NCI-H82 treated with DMSO at 0.1 percent for 48 hours (cell line): ENCODE measurements at regions not wholly inside any gene's neighbourhood (a gene's known extent, or its start where the extent isn't known, plus 50 kb on each side); places are given as distances from the start of the nearest gene placed in this dataset.
A peak's percentile ranks its signal among the peaks of the same experiment; 100 is the strongest.

Source experiments
- DNase-seq: peaks from one replicate; lab custom pipeline; 2025; ENCODE audit not compliant: unreplicated experiment; lab: John Stamatoyannopoulos, UW

DNA sequence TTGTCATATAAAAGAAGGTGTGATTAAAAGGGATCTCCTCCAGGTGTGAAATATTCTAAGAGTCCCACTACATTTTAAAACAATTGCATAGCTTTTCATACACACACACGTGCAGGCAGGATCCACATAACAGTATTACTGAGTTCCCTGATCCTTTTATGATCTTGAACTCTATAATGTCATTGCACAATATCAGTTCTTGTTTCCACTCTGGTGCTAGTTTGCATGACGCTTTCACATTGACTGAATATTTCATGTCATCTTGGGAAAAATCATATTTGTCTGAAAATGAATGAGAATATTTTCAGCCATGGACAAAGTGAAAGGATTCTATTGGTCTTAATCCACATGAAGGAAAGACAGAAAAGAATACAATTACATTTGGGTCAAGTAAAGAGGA is 703.8 kb downstream of the CDH8 start:
- peak; percentile 10 for DNase-seq

DNA sequence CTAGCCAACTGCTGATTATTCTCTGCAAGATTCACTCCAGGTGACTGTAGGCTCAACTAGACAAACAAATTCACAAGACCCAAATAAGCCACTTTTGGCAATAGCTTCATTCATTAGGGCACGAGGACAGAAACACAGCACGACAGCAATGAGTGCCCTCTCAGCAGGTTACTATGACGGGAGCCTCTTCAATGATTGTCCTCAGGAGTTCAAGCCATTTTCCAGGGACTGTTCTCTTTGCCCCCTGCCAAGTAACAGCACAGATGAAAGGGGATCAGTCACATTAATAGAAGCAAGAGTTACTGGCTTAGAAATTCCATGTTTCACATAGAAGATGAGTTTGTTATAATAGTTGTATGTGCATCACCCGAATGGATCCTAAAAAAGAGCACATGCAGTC is 712.2 kb downstream of the CDH8 start:
- DNase-seq, result no peak

DNA sequence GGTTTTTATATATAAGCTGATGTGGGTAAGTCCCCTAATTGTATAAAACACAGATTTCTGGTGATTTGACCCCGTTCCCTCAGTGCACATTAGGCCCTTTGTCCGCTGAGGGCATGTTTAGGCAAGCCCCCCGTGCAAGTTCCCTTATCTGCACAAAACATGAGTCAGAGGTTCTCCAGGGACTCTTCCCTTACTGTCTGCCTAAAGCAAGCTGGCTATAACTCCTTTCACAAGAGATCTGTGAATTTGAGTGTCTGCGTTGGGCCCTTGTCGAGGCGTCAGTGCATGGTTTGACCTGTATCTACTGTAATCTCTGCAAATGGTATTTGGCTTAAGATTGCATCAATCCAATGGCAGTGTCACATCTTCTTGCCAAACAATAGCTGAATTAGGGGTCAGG is 712.8 kb downstream of the CDH8 start:
- no peak for DNase-seq

DNA sequence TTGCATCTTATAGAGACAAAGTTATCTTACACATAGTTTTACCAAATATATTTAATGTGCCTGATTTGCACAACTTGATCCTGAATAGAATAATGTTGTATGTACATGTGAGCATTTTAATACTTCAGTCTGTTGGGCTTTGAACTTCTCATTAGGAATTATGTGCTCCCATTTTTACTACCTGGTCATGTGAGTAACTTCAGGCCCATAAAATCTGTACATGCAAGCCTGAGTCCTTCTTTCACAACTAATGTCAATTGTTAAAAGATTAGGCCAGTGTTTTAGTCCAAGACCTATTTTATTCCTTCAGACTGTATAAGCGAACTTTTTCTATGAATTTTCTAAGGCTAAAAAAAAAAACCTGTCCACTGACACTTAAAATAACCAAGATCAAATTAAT is 715.4 kb downstream of the CDH8 start:
- no peak for DNase-seq

DNA sequence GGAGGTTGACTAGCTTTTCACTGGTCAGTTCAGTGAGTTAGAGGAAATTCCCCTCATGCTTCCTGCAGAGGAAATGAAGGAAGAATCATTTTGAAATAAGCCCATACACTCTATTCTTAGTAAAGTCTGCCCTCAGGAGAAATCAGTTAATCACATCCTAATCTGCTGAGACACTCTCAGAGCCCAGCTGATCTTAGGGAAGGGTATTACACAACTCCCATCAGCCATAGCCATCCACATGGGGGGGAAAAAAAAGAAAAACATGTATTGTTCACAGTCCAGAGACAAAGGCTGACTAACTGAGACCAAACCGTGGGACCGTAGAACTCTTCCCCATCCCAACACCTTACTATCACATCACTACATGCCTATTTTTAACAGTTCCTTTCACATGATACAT is 722.3 kb downstream of the CDH8 start:
- DNase-seq, result peak; percentile 62

DNA sequence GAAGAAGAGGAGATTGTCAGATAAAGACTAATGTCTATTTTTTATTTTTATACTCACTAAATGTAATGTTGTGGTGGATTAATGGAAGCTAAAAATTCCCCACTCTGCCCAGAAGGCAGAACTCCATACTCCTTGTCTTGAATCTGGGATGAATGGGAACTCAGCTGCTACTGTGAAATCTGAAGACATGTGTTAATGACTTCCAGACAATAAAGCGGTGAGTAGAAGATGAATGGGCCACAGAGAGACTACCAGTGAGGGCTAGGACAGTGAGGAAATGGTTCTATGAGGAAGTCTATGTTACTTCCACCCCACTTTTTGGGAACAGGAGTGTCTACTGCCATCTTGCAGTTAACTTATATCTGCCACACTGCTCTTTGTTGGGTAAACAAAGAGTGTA is 726.9 kb downstream of the CDH8 start:
- DNase-seq, result no peak

DNA sequence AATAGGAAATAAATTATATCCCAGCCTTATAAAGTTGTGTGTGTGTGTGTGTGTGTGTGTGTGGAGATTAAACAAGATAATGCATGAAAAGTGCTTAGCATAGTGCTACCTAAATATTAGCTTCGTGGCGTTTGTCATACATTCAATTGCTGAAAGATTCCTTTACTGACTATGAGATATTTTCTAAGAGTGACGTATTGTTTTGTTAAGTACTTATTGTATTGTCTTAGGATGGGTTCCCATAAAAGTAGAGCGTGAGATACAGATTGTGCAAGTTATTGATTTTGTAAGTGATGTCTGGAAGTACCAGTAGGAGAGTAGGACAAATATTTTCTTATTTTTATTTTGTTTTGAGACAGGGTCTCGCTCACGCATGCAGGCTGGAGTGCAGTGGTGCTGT is 730.0 kb downstream of the CDH8 start:
- DNase-seq, result no peak

DNA sequence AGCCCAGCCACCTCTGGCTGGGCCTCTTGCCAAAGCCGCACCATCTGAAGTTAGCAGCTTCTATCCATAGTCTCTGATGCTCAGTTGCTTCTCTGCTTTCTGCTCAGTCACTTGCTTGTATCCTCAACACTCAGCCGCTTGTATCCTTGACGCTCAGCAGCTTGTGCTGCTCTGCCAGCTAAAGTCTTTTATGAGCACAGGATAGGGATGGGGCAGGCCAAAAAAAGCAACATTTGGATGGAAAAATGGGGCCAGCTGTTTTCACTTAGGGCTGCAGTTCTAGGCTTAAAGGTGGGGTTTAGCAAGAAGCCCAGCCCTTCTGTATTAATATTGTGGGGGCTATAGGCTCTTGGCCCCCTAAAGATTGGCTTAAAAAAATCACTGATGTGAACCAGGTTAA is 739.4 kb downstream of the CDH8 start:
- DNase-seq, result no peak

DNA sequence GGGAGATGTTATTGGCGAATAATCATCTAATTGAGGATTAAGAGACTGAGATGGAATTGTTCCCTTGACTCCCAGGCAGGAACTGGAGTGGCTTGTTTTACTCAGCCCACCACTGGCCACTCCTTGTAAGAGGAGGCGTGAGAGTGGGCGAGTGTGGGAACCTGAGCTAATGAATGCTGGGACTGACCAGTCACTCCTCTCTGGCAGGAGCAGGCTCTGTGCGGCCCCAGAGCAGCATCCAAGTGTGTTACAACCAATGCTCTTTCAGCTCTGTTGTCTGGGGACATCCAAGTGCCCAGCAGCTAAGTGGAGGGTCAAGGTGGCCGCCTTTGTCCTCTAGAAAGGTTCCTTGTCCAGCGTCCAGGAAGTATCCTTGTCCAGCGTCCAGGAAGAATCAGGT is 739.9 kb downstream of the CDH8 start:
- no peak for DNase-seq

DNA sequence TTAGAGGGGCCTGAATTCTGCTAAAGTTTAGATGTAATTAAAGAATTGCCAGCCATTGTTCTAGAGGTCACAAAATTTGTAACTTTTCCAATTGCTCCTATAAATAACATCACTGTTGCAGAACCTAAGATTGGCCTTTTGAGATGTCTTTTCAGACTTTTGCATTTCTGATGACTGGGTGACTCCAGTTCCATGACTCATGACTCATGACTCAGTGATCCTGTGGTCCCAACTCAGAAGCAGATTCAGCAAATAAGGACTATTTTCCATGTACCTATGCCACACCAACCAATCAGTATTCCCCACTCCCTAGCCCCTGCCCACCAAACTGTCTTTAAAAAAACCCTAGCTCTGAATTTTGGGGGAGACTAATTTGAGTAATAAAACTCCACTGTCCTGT is 740.9 kb downstream of the CDH8 start:
- DNase-seq, result no peak

DNA sequence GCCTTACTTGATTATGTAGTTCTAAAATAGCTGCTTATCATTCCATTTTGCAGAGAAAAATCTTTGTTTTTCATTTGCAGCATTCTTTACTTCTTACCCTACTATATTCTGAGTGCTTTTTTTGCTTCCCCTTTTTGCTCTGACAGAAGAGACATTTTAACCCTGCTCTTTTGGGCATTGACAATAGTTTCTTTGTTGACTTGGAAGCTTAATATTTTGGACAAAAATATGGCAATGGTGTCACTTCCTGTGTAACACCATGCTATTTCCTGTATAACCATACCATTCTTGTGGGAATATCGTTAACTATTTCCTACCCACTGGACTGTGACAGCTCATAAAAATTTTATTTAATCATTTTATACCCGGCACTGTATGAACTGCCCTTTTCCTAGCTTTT is 747.1 kb downstream of the CDH8 start:
- DNase-seq, result no peak

DNA sequence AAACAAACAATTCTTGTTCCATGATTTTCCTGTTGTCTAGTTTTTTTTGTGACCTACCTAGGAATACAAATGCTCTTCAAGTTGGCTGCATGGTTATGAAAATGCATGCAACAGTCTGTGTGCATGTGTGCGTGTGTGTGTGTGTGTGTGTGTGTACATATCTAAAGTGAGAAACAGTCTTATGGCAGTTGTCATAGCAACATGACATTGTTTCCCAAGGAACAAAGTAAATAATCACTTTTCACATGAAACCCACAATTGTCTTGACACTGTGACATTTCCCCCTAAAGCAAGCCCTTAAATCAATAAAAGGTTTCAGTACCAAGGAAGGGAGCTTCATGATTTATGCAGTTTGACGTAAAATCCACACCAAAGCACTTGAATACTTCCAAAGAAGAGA is 758.4 kb downstream of the CDH8 start:
- no peak for DNase-seq

DNA sequence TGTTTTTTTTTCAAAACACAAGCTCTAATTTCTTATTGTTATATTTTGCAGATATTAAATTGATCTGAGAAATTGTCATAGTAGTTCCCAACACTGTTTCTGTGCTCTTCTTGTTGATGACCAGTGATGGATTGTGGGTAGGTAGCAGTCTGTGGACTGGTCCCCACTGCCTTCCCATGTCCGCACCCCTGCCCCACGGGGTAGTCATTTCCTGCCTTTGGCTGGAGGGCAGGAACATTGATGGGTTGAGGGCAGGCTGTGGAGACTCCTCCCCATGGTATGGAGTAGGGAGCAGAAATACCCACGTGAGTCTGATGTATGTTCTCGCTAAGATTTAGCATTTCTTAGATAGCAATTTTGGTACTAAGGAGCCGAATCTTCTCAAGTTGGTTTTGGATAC is 762.0 kb downstream of the CDH8 start:
- no peak for DNase-seq

DNA sequence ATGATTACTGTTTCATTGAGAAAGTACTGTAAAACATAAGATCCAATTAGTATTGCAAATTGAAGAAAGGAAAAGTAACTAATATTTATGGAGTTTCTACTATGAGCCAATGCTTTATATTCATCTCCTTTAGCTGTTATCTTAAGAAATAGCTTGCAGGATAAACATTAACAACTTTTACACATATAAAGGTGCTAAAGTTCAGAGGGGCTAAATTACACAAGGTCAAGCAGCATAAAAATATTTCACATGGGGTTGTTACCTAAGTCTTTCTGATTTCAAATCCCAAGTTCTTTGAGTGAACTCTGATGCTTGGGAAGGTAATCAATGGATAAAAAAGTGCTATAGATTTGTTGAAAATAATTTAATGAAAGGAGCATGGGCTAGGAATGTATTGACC is 765.5 kb downstream of the CDH8 start:
- no peak for DNase-seq

DNA sequence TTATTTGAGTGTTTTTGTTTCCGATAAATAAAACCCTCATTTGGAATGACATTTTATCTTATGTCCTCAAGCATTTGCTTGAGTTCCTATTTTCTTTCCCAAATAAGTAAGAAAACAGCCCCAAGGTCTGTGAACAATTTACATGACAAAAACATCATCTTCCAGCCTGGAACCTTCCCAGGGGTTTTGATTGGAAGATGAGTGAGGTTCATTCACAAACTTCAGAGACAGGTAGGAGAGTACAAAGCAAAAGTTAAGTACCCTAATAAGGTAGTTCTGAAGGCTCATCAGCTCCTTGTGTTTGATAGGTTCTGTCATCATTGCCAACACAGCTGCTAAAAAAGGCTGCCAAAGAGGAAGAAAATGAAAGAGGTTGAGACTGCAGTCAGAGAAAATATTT is 772.8 kb downstream of the CDH8 start:
- DNase-seq, result no peak

DNA sequence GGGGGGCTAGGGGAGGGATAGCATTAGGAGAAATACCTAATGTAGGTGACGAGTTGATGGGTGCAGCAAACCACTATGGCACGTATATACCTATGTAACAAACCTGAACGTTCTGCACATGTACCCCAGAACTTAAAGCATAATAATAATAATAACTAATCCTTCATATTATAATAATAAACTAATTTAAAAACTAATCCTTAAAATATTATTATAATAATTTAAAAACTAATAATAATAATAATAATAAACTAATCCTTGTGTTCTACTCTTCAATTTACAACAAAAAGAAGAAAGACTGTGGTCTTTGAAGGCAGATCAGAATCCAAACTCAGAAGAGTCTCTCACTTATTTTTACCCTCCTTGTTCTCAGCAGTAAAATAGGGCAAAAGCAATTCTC is 774.9 kb downstream of the CDH8 start:
- no peak for DNase-seq

DNA sequence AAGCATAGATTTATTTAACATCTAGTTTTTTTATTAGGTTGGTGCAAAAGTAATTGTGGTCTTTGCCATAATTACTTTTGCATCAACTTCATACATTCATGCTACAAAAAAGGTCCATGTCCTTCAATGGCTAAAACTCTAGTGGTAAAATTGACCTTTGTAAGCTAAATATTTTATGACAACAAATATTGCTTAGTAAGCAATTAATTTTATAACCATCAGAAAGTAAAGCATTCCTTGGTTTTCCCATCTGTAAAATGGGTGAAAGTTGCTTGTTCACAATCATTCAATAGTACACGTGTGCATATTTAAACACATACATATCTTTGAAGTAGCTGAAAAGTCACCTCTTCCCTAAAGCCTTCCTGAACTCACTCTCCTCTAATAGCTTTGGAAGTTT is 789.6 kb downstream of the CDH8 start:
- DNase-seq, result no peak

DNA sequence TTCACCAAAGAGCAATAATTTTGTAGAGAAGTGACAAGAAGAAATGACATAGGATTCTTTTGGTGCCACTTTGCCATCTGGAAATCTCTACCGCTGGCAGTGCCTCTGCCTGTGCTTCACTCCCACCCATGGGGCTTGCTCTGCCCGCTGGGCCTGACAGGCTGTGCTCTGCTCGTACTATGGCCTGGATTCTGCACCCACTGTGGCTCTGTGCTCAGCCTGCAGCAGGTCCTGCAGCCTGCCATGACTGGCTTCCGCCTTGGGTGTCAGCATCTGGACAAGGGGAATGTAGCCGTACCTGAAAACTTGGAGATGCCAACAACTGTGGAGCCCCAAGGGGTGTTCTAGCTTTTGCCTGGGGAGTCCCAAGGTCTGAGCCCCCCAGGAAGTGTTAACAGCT is 792.3 kb downstream of the CDH8 start:
- DNase-seq, result no peak

DNA sequence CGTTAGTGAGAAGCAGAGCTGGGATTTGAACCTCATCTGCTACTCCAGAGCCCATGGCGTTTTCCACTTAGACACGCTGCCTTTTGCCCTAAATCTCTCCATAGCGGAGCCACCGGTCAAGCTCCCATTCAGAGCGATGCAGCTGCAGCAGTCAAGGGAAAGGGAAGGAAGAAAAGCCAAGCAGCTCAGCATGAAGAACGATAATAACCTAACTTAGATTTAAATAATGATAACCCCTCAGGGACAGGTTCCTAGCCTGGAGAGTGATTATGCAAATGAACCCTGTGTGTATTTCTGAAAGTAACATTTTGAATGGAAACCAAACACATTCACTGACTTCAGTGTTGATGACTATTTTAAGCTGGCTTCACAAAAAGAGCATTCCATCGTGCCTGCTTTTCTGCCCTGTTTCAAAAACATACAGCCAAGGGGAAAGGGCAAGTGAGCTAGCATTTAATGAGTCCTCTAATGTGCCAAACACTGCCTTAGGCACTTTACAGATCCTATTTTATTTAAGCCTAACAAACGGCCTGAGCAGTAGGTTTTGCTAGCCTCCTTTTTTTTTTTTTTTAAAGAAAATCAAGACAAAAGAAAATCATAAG is 798.3 kb downstream of the CDH8 start:
- no peak for DNase-seq

DNA sequence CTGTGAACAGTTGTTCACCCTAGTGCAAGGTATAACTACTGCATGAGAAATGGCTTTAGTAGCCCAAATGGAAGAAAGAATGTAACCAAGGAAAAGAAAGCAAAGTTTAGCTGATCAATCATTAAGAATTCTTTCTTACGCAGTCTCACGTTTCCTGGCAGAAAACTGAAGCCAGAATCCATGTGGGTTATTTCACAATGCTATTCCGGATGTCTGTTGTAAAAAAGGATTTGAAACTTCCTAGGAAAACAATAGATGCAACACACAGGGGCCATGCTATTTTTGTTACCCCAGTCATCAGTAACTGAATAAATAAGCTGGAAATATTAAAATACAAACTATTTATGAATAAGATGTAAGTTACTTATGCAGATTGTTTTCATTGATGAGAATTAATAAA is 802.5 kb downstream of the CDH8 start:
- DNase-seq, result no peak

DNA sequence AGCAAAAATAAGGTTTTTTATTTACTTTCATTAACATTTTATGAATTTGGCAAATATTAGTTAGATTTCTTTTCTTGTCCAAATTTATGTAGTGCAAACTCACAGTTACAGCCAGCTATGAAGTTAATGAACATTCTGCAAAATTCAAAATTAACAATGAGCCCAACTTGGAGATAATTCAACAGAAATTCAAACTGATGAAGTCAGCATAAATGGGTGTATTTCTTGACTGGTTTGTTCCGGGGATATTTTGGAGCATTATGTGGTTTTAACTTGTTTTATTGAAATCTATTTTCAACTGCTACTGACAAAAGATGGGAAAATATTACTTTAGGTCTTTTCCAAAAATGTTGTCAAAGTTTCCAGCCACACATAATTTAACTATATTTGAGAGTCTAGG is 807.9 kb downstream of the CDH8 start:
- DNase-seq, result no peak

DNA sequence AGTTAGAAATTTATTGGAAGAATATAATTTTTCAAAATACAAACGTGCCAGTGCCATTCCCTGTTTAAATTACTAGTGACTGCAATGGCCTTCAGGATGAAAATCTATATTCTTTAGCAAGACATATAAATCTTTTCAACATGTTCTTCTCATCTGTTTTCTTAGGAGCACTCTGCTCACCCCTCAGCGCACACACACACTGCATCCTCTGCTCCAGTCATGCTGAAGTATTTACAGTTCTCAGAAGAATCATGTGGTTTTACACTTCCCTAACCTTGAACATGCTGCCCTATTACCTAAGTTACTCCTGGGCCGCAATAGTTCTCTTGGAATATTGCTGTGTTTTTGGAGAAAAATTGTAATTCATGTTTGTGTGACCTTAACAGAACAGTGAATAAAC is 820.6 kb downstream of the CDH8 start:
- no peak for DNase-seq

DNA sequence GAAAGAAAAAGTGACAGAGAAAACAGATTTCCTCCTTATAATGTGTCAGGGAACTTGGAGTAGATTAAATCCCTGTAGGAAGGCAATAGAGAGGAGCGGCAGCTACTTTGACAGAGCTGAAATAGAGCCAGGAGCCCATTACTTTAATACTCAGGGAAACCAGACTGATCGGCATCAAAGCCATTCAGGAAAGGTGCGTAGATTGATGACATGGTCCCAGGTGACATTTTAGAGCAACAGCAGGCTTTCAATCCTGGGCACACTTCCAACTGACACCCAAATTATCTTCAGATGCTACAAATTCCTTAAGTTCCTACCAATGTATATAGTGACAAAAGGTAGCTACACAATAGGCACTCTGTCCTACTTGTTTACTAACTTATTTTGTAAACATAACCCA is 821.5 kb downstream of the CDH8 start:
- DNase-seq, result no peak

DNA sequence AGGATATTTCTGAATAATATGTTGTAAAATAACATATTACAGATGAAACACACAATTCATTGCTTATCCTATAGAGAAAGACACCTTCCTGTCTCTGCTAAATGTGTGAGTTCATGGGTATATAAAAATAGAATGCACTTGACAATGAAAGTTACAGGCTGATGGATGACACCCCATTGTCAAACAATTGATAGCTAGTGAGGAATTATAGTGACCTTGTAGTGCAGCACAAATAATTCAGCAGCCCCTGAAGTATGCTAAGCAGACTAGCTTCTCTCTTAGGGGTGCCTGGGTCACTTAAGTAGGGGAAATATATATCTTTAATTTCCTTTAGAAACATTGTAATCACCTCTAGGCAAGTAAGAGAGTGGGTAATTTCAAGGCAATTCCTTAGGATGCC is 826.2 kb downstream of the CDH8 start:
- no peak for DNase-seq
